HL-60 (cell line): ENCODE measurements at regions not wholly inside any gene's neighbourhood (a gene's known extent, or its start where the extent isn't known, plus 50 kb on each side); places are given as distances from the start of the nearest gene placed in this dataset.

Experiments used
- CTCF ChIP-seq: IDR thresholded peaks from one replicate; pipeline ENCODE4 v1.5.1; 2011; ENCODE audit warnings: low read length, control low read depth, inconsistent platforms; ENCODE audit not compliant: insufficient read depth
- GABPA ChIP-seq: IDR thresholded peaks from 2 replicates; pipeline ENCODE4 v1.6.1; 2012; ENCODE audit warnings: low read depth

GRCh38 chr13:109884462-109884861 is 98.1 kb upstream of the IRS2 start:
- TF ChIP-seq CTCF (no peak), GABPA (no peak)
